Mesothelial cell of epicardium (in vitro differentiated cells): ENCODE measurements at regions not wholly inside any gene's neighbourhood (a gene's known extent, or its start where the extent isn't known, plus 50 kb on each side); places are given as distances from the start of the nearest gene placed in this dataset.

Experiments
- DNase-seq, 2 experiments: peaks; one replicate each; pipeline ENCODE4 v3.0.0; 2021; ENCODE audit warnings: low spot score in 2 of 2; ENCODE audit not compliant: unreplicated experiment in 2 of 2
- H3K27ac Mint-ChIP-seq: 2 replicates; pipeline ENCODE4 v1.8.0; 2021; ENCODE audit warnings: mixed read lengths
- H3K27me3 Mint-ChIP-seq: 2 replicates; pipeline ENCODE4 v1.8.0; 2021; ENCODE audit warnings: low read depth, mixed read lengths
- H3K36me3 Mint-ChIP-seq: 2 replicates; pipeline ENCODE4 v1.8.0; 2021; ENCODE audit warnings: mixed read lengths
- H3K4me1 Mint-ChIP-seq: 2 replicates; pipeline ENCODE4 v1.8.0; 2021; ENCODE audit warnings: mixed read lengths
- H3K4me3 Mint-ChIP-seq: 2 replicates; pipeline ENCODE4 v1.8.0; 2021; ENCODE audit warnings: mild to moderate bottlenecking, moderate library complexity, mixed read lengths
- H3K9me3 Mint-ChIP-seq: 2 replicates; pipeline ENCODE4 v1.8.0; 2021; ENCODE audit warnings: mixed read lengths
- TF ChIP-seq, protein P1 (sequence below): fragments of 200-600 bp; sonication (generic); IDR thresholded peaks from one replicate; pipeline ENCODE4 v1.5.0; 2021; ENCODE audit warnings: antibody characterized with exemption; ENCODE audit not compliant: unreplicated experiment

DNA sequence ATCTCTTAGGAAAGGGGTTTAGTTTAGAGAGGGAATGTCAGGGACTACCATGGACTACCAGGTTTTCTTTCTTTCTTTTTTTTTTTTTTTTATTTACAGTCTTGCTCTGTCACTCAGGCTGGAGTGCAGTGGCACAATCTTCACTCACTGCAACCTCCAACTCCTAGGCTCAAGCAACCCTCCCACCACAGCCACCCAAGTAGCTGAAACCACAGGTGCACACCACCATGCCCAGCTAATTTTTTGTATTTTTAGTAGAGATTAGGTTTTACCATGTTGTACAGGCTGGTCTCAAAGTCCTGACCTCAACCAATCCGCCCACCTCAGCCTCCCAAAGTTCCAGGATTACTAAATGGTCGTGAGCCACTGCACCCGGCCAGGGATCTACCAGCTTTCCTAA, 572.7 kb downstream of the CAAP1 start:
- no peak overlapping the region for H3K4me3 Mint-ChIP-seq
- H3K27ac Mint-ChIP-seq = no peak overlapping the region
- TF ChIP-seq, protein P1, sequence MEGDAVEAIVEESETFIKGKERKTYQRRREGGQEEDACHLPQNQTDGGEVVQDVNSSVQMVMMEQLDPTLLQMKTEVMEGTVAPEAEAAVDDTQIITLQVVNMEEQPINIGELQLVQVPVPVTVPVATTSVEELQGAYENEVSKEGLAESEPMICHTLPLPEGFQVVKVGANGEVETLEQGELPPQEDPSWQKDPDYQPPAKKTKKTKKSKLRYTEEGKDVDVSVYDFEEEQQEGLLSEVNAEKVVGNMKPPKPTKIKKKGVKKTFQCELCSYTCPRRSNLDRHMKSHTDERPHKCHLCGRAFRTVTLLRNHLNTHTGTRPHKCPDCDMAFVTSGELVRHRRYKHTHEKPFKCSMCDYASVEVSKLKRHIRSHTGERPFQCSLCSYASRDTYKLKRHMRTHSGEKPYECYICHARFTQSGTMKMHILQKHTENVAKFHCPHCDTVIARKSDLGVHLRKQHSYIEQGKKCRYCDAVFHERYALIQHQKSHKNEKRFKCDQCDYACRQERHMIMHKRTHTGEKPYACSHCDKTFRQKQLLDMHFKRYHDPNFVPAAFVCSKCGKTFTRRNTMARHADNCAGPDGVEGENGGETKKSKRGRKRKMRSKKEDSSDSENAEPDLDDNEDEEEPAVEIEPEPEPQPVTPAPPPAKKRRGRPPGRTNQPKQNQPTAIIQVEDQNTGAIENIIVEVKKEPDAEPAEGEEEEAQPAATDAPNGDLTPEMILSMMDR = no peak
- peaks cover 2% of the 10 kb centered on the region for H3K4me1 Mint-ChIP-seq
- H3K36me3 Mint-ChIP-seq = no peaks in the 10 kb centered on the region
- H3K27me3 Mint-ChIP-seq = peaks cover 9% of the 10 kb centered on the region
- no peaks in the 10 kb centered on the region for H3K9me3 Mint-ChIP-seq
- DNase-seq = no peak

DNA sequence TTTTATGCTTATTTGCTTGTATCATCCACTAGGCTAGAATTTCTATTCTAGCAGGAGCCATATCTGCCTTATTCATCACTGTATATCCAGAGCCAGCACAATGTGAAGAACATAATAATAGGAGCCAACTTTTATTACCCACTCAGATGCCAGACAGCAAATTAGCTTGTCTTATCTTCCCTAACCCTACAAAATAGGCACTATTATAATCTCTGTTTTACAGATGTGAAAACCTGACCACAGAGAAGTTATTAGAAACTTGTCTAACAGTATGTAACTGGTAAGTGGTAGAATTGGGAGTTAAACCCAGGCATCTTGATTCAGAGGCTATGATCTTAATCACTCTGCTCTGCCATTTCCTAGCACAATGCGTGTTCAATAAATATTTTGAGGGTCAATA, 579.5 kb downstream of the CAAP1 start:
- no peak for DNase-seq
- Mint-ChIP-seq H3K27ac (no peak overlapping the region), H3K27me3 (peaks cover 9% of the 10 kb centered on the region)

DNA sequence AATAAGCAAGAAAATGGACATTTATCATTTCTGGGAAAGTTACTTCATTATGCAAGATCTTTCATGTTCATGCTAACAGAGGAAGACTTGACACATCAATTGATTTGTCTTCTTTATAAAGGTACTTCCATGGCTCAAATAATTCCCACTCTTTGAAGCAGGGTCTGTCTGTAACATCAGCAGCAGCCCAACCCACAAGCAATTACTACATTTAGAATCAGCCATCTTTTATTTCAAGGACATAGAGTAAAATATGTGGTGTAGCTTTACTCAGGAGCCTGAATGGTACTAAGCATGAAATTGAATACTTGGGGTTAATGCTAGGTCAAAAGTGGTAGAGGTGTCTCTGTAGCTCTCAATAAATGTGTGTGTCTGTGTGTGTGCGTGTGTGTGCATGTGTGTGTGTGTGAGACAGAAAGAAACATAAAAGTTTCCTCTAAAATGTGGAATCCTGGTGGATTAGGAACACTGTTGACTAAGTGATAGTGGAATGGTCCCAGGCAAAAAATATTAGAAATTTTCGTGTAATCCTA, 581.1 kb downstream of the CAAP1 start:
- no peak for DNase-seq
- Mint-ChIP-seq H3K4me3 (no peak overlapping the region), H3K4me1 (no peaks in the 10 kb centered on the region), H3K27me3 (peaks cover 1% of the 10 kb centered on the region), H3K9me3 (no peaks in the 10 kb centered on the region), H3K36me3 (no peaks in the 10 kb centered on the region), H3K27ac (no peak overlapping the region)
- TF ChIP-seq, protein P1 = no peak

More for the DNA sequence above, 579.5 kb downstream of the CAAP1 start:
- H3K36me3 Mint-ChIP-seq = no peaks in the 10 kb centered on the region
- H3K4me1 Mint-ChIP-seq = no peaks in the 10 kb centered on the region
- TF ChIP-seq, protein P1 = no peak
- no peaks in the 10 kb centered on the region for H3K9me3 Mint-ChIP-seq
- no peak overlapping the region for H3K4me3 Mint-ChIP-seq

DNA sequence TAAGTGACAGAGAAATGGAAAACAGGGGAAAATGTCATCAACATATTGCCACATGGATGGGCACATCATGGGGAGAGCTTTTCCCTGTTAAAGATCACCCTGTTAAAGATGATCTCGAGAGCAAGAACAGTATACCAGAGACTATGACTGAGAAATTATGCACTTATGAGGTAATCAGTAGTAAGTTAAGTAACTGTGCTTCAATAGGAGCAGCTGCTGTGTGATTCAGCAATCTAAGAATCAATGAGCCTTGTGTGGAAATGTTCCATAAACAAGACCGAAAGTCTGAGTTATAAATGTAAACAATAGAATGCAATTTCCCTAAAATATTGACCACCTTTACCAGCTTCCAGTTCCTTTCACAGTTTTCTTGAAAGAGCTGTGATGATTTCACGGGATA, 582.3 kb downstream of the CAAP1 start:
- Mint-ChIP-seq H3K4me1 (no peaks in the 10 kb centered on the region), H3K36me3 (no peaks in the 10 kb centered on the region), H3K27ac (no peak overlapping the region), H3K27me3 (no peaks in the 10 kb centered on the region), H3K9me3 (no peaks in the 10 kb centered on the region), H3K4me3 (no peak overlapping the region)
- TF ChIP-seq, protein P1 = no peak
- no peak for DNase-seq

DNA sequence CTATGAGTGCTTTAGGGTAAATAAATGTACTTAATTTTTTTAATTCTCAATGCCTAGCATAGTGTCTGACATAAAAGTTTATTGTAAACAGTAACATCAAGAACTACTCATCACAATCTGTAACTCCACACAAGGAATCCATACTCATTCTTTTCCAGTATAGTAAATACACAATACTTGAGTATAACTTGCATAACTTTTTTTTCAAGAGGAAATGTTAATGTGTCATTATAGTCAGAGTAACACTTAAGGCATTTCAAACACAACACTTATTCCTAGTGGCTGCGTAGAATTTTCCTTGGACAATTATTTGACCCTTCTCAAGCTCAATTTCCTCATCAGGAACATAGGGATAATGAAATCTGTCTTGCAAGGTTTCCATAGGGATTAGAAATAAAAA, 584.3 kb downstream of the CAAP1 start:
- Mint-ChIP-seq H3K4me3 (no peak overlapping the region), H3K36me3 (no peaks in the 10 kb centered on the region), H3K27me3 (no peaks in the 10 kb centered on the region), H3K4me1 (no peaks in the 10 kb centered on the region), H3K9me3 (no peaks in the 10 kb centered on the region), H3K27ac (no peak overlapping the region)
- DNase-seq = no peak
- TF ChIP-seq, protein P1 = no peak

DNA sequence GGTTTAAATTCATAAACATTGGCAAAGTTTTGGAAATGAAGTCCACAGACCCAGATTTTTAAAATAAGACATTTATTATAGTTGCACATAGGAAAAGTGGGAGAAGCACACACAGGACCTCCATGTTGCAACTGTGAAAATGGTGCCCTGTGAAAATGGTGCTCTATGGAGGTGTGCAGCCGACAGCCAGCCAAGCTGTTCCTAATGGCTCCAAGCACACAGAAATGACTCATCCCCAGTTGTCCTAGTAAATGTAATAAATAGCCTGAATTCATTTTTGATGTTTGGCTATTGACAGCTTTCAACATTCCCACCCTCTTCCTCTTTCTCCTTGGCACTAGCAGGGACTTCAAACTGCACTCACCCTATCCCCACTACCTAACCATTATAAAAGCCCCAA, 590.9 kb downstream of the CAAP1 start:
- Mint-ChIP-seq H3K4me3 (no peak overlapping the region), H3K36me3 (no peaks in the 10 kb centered on the region), H3K9me3 (no peaks in the 10 kb centered on the region), H3K4me1 (no peaks in the 10 kb centered on the region), H3K27me3 (no peaks in the 10 kb centered on the region), H3K27ac (no peak overlapping the region)
- DNase-seq = no peak
- TF ChIP-seq, protein P1 = no peak
